K562 (cell line): ENCODE measurements at regions not wholly inside any gene's neighbourhood (a gene's known extent, or its start where the extent isn't known, plus 50 kb on each side); places are given as distances from the start of the nearest gene placed in this dataset.

Source experiments
- ATAC-seq: fragments of 200-7000 bp; cut with Tn5 transposase; 3 replicates; pipeline ENCODE4 v1.9.1; 2020; ENCODE audit warnings: moderate library complexity
- BruUV-seq: library from RNA; stranded (reverse); fragments of 400-500 nt; replicated peaks from 2 replicates; lab custom pipeline; 2021; lab: Mats Ljungman, UMichigan
- CTCF ChIA-PET: fragments of 300-600 bp; formaldehyde crosslinking; extraction: SDS; loops from one replicate; lab custom pipeline; 2021; ENCODE audit warnings: low intra/inter-chr PET ratio; lab: Yijun Ruan, JAX
- POLR2A ChIA-PET: fragments of 300-600, 350-650 bp; sonication (Branson Sonifier 250); formaldehyde crosslinking; extraction: SDS; loops from one replicate; lab custom pipeline; 2021; ENCODE audit warnings: antibody characterized with exemption, inconsistent platforms; lab: Yijun Ruan, JAX
- DNase-seq, 4 experiments: peaks; one replicate each; pipeline versions ENCODE4 v3.0.0 to v3.0.0-alpha.2; 2011 to 2018; ENCODE audit warnings: low spot score in 3 of 4, mixed read lengths in 3 of 4; ENCODE audit errors: extremely low read depth in 1 of 4
- FAIRE-seq: peaks from 2 replicates; lab custom pipeline; 2011; peaks lifted over from hg19 to GRCh38; lab: Jason Lieb, UNC
- H2AFZ ChIP-seq: 2 replicates; pipeline ENCODE4 v1.6.0; 2011; ENCODE audit warnings: low read depth, low read length, control low read depth, inconsistent platforms
- H3K27ac ChIP-seq: fragments of 200-600 bp; 3 replicates; pipeline ENCODE4 v1.8.0; 2011; ENCODE audit warnings: low read depth, mild to moderate bottlenecking, control low read depth, inconsistent platforms, low read length, moderate library complexity, mixed read lengths; ENCODE audit errors: extremely low read depth
- H3K27me3 ChIP-seq, 2 experiments: fragments of 300-600 bp in 1 of 2; 2 replicates in 1 of 2; 3 replicates in 1 of 2; pipeline versions ENCODE4 v1.6.0 to v1.8.0; 2011; ENCODE audit warnings: inconsistent platforms in 2 of 2, low read length in 2 of 2, mild to moderate bottlenecking in 1 of 2, mixed read lengths in 1 of 2, moderate library complexity in 1 of 2; ENCODE audit not compliant: control insufficient read depth in 2 of 2, insufficient read depth in 2 of 2
- H3K36me3 ChIP-seq: fragments of 300-600 bp; 3 replicates; pipeline ENCODE4 v1.8.0; 2011; ENCODE audit warnings: mild to moderate bottlenecking, low read length, inconsistent platforms; ENCODE audit not compliant: control insufficient read depth, insufficient read depth
- H3K4me1 ChIP-seq, 2 experiments: fragments of 200-600 bp in 1 of 2; replicated peaks in 1 of 2; 2 replicates in 1 of 2; 3 replicates in 1 of 2; pipeline versions ENCODE4 v1.5.1 to v1.8.0; 2011; ENCODE audit warnings: inconsistent platforms in 2 of 2, low read length in 2 of 2, mild to moderate bottlenecking in 1 of 2, mixed read lengths in 1 of 2, moderate library complexity in 1 of 2; ENCODE audit not compliant: control insufficient read depth in 2 of 2, insufficient read depth in 2 of 2
- H3K4me2 ChIP-seq: 2 replicates; pipeline ENCODE4 v1.6.1; 2011; ENCODE audit warnings: low read length, control low read depth, inconsistent platforms, mixed read lengths; ENCODE audit not compliant: insufficient read depth
- H3K4me3 ChIP-seq: fragments of 200-600 bp; sonication (generic), shearing (Covaris generic); 2 replicates; pipeline ENCODE4 v1.5.1; 2016; ENCODE audit warnings: control low read depth, inconsistent platforms
- H3K79me2 ChIP-seq: fragments of 200-600 bp; 3 replicates; pipeline ENCODE4 v1.8.0; 2011; ENCODE audit warnings: low read length, inconsistent platforms; ENCODE audit not compliant: control insufficient read depth, insufficient read depth
- H3K9ac ChIP-seq, 2 experiments: 2 replicates each; pipeline versions ENCODE4 v1.6.0 to v1.6.1; 2011; ENCODE audit warnings: low read depth in 2 of 2, low read length in 2 of 2, control low read depth in 1 of 2, inconsistent platforms in 1 of 2, mild to moderate bottlenecking in 1 of 2, mixed read lengths in 1 of 2; ENCODE audit not compliant: insufficient read depth in 1 of 2
- H3K9me1 ChIP-seq: one replicate; pipeline ENCODE4 v1.6.0; 2011; ENCODE audit warnings: inconsistent platforms, mild to moderate bottlenecking, low read length, moderate library complexity; ENCODE audit not compliant: control insufficient read depth, insufficient read depth
- H3K9me3 ChIP-seq: replicated peaks from 2 replicates; pipeline ENCODE4 v1.5.1; 2011; ENCODE audit warnings: low read depth, low read length, inconsistent platforms; ENCODE audit not compliant: control insufficient read depth, insufficient read depth
- H4K20me1 ChIP-seq: replicated peaks from 2 replicates; pipeline ENCODE4 v1.6.1; 2011; ENCODE audit warnings: low read length, inconsistent platforms, mixed read lengths; ENCODE audit not compliant: control insufficient read depth, insufficient read depth
- ARID2 ChIP-seq: fragments of 450-650 bp; IDR thresholded peaks from 2 replicates; pipeline ENCODE4 v1.6.1; 2017; ENCODE audit warnings: antibody characterized with exemption, mild to moderate bottlenecking
- BCLAF1 ChIP-seq, 2 experiments: fragments of 450-650 bp in 1 of 2; IDR thresholded peaks; 2 replicates each; pipeline ENCODE4 v1.6.1; 2011 to 2017; ENCODE audit warnings: low read depth in 2 of 2, antibody characterized with exemption in 1 of 2, borderline replicate concordance in 1 of 2, low read length in 1 of 2, mild to moderate bottlenecking in 1 of 2, mixed read lengths in 1 of 2; ENCODE audit not compliant: control insufficient read depth in 1 of 2
- CBFA2T3 ChIP-seq: fragments of 450-650 bp; IDR thresholded peaks from 2 replicates; pipeline ENCODE4 v1.6.1; 2017
- CEBPZ ChIP-seq: fragments of 150-350 bp; IDR thresholded peaks from 2 replicates; pipeline ENCODE4 v1.6.1; 2014; ENCODE audit warnings: low read depth, mild to moderate bottlenecking, low read length, borderline replicate concordance
- E4F1 ChIP-seq: fragments of 250-450 bp; sonication (Bioruptor Pico); IDR thresholded peaks from 2 replicates; pipeline ENCODE4 v1.5.0; 2021; ENCODE audit warnings: mild to moderate bottlenecking, borderline replicate concordance
- ELF2 ChIP-seq: fragments of 250-450 bp; sonication (Bioruptor Pico); IDR thresholded peaks from 2 replicates; pipeline ENCODE4 v1.5.0; 2021; ENCODE audit warnings: mild to moderate bottlenecking
- RFX1 ChIP-seq: fragments of 450-650 bp; IDR thresholded peaks from 2 replicates; pipeline ENCODE4 v1.6.1; 2016; ENCODE audit warnings: mild to moderate bottlenecking, moderate library complexity
- RFX5 ChIP-seq: IDR thresholded peaks from 2 replicates; pipeline ENCODE4 v1.6.1; 2011; ENCODE audit warnings: low read depth, mild to moderate bottlenecking, improper control_type of control experiment, low read length
- SNAPC5 ChIP-seq: fragments of 250-450 bp; sonication (Bioruptor Pico); IDR thresholded peaks from 2 replicates; pipeline ENCODE4 v1.8.0; 2021; ENCODE audit warnings: moderate library complexity, mild to moderate bottlenecking, inconsistent platforms
- SUPT5H ChIP-seq: fragments of 450-650 bp; IDR thresholded peaks from 2 replicates; pipeline ENCODE4 v1.6.1; 2016
- ZFP91 ChIP-seq: sonication (generic); formaldehyde crosslinking; IDR thresholded peaks from 2 replicates; pipeline ENCODE4 v1.8.0; 2022; ENCODE audit warnings: mild to moderate bottlenecking, missing genetic modification reagents
- ZNF780A ChIP-seq: fragments of 250-450 bp; sonication (Bioruptor Pico); IDR thresholded peaks from 2 replicates; pipeline ENCODE4 v1.5.0; 2021; ENCODE audit warnings: mild to moderate bottlenecking
- in situ Hi-C: fragments of 300-500 bp; cut with MboI; formaldehyde crosslinking; loops from 4 replicates; pipeline ENCODE4 v1.15.0; 2018; ENCODE audit warnings: inconsistent platforms, mixed read lengths
- intact Hi-C: fragments of 100-400 bp; cut with micrococcal nuclease; formaldehyde crosslinking; loops from 2 replicates; pipeline ENCODE4 v1.14.2; 2022

- TF ChIP-seq ZFP91 (CRISPR knock-in tag) (no peak), ARID2 (no peak), RFX1 (no peak), SNAPC5 (no peak)
- TF ChIP-seq, all 486 proteins: peak for 0
Measured at GRCh38 chr6:113627480-113627879, 229.7 kb upstream of the MARCKS start (continued).

- no peak for FAIRE-seq
- CTCF ChIA-PET = no interaction called here
- no peak overlapping the region for H3K4me3 ChIP-seq
- TF ChIP-seq CBFA2T3 (no peak), BCLAF1 (IDR thresholded peaks at IDR 0.05; ENCODE audit: borderline replicate concordance in 1 of 2, control insufficient read depth in 1 of 2, low read depth in 2 of 2, low read length in 1 of 2) (no peak), E4F1 (CRISPR knock-in tag) (no peak), ELF2 (no peak), SUPT5H (no peak), CEBPZ (no peak), RFX5 (no peak), ZNF780A (CRISPR knock-in tag) (no peak)
Measured at GRCh38 chr6:113629256-113629655, 227.9 kb upstream of the MARCKS start.

More at GRCh38 chr6:113629256-113629655, 227.9 kb upstream of the MARCKS start:
- DNase-seq (no peak), ATAC-seq (no peak)
- Histone ChIP-seq H3K79me2 (no peaks in the 10 kb centered on the region), H3K9me1 (no peaks in the 10 kb centered on the region), H3K9me3 (no peaks in the 10 kb centered on the region), H3K36me3 (no peaks in the 10 kb centered on the region), H3K9ac (no peak overlapping the region), H3K27ac (no peak overlapping the region), H3K27me3 (no peaks in the 10 kb centered on the region), H2AFZ (no peak overlapping the region), H4K20me1 (no peaks in the 10 kb centered on the region), H3K4me1 (no peaks in the 10 kb centered on the region), H3K4me2 (no peak overlapping the region)
- POLR2A ChIA-PET = no interaction called here
- in situ Hi-C loops = no loop called here
- intact Hi-C loops = no loop called here
- no TSS peak for BruUV-seq
